Activated naive CD4-positive, alpha-beta T cell treated with anti-CD3 and anti-CD28 coated beads, Interleukin-2, amount 50 U/mL, for 24 hours (primary cell): ENCODE measurements at regions not wholly inside any gene's neighbourhood (a gene's known extent, or its start where the extent isn't known, plus 50 kb on each side); places are given as distances from the start of the nearest gene placed in this dataset.
"Not testable (repeated sequence)": the region's sequence is repeated elsewhere in the genome, so short reads cannot be mapped to it uniquely, and the experiment has no call there.

Source experiments
- H3K27ac Mint-ChIP-seq: one replicate; pipeline ENCODE4 v1.8.0; 2021; ENCODE audit warnings: mild to moderate bottlenecking, mixed read lengths
- H3K27me3 Mint-ChIP-seq: one replicate; pipeline ENCODE4 v1.8.0; 2021; ENCODE audit warnings: mixed read lengths
- H3K36me3 Mint-ChIP-seq: one replicate; pipeline ENCODE4 v1.8.0; 2021; ENCODE audit warnings: mixed read lengths
- H3K4me1 Mint-ChIP-seq: one replicate; pipeline ENCODE4 v1.8.0; 2021; ENCODE audit warnings: mixed read lengths
- H3K4me3 Mint-ChIP-seq: one replicate; pipeline ENCODE4 v1.8.0; 2021; ENCODE audit warnings: mild to moderate bottlenecking, mixed read lengths
- H3K9me3 Mint-ChIP-seq: one replicate; pipeline ENCODE4 v1.8.0; 2021; ENCODE audit warnings: mixed read lengths

- H3K27me3 Mint-ChIP-seq = no peaks in the 10 kb centered on the region
- H3K27ac Mint-ChIP-seq = no peak overlapping the region
- no peak overlapping the region for H3K4me3 Mint-ChIP-seq
- no peaks in the 10 kb centered on the region for H3K4me1 Mint-ChIP-seq
- no peaks in the 10 kb centered on the region for H3K36me3 Mint-ChIP-seq
- peaks cover 11% of the 10 kb centered on the region for H3K9me3 Mint-ChIP-seq
Observed at GRCh38 chr14:82963756-82964155, 1430.1 kb upstream of the SEL1L start.

DNA sequence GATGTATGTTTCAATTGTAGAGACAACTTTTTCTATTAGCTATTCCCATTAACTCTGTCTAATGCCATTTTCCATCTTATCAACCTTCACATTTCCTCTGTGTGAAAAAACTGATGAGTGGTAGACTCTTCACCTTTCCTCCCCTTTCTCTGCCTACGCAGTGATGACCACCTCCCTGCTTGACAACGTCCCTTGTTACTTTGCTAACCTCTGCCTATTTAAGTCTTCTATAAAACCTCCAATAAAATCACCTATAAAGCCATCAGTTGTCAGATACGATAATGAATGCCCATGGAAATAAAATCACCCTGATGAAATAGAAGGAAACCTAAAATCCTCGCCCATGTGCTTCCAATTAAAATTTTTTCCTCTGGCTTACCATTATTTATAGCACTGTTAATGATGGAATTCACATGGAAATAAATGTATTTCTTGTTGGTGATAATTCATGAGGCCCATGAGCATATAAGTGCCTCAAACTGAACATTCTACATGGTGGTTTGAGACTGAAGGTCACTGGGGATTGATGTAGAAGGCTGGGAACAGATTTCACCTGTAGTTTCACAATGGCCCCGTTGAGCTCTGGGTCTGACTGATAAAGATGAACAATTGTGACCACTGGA is 1454.0 kb upstream of the SEL1L start:
- Mint-ChIP-seq H3K27me3 (no peaks in the 10 kb centered on the region), H3K27ac (no peak overlapping the region), H3K36me3 (no peaks in the 10 kb centered on the region), H3K4me1 (no peaks in the 10 kb centered on the region), H3K4me3 (no peak overlapping the region), H3K9me3 (peaks cover 5% of the 10 kb centered on the region)

- not testable (repeated sequence) for H3K4me1 Mint-ChIP-seq, H3K27ac Mint-ChIP-seq, H3K9me3 Mint-ChIP-seq, H3K36me3 Mint-ChIP-seq, H3K27me3 Mint-ChIP-seq, H3K4me3 Mint-ChIP-seq
Observed at GRCh38 chr14:82994547-82994946, 1460.9 kb upstream of the SEL1L start.

- H3K27ac Mint-ChIP-seq = no peak overlapping the region
- no peaks in the 10 kb centered on the region for H3K9me3 Mint-ChIP-seq
- H3K36me3 Mint-ChIP-seq = no peaks in the 10 kb centered on the region
- H3K4me3 Mint-ChIP-seq = no peak overlapping the region
- no peaks in the 10 kb centered on the region for H3K27me3 Mint-ChIP-seq
- H3K4me1 Mint-ChIP-seq = no peaks in the 10 kb centered on the region
Observed at GRCh38 chr14:82999802-83000201, 1466.1 kb upstream of the SEL1L start.

DNA sequence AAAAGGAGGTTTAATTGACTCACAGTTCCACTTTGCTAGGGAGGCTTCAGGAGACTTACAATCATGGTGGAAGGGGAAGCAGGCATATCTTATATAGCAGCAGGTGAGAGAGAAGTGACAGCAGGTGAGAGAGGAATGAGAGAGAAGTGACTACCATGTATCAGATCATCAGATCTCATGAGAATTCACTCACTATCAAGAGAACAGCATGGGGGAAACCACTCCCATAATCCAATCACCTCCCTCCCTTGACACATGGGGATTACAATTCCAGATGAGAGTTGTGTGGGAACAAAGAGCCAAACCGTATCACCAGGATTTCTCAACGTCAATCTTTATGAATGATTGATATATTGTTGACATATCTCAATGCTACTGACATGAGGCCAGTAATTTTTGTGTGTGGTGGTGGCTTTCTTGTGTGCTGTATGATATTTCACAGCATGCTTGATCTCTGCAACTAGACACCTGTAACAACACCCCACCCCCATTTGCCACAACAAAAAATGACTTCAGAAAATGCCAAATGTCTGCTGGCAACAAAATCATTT is 1470.9 kb upstream of the SEL1L start:
- Mint-ChIP-seq H3K4me1 (no peaks in the 10 kb centered on the region), H3K36me3 (no peaks in the 10 kb centered on the region), H3K27me3 (no peaks in the 10 kb centered on the region), H3K9me3 (peaks cover 6% of the 10 kb centered on the region), H3K4me3 (no peak overlapping the region), H3K27ac (no peak overlapping the region)

DNA sequence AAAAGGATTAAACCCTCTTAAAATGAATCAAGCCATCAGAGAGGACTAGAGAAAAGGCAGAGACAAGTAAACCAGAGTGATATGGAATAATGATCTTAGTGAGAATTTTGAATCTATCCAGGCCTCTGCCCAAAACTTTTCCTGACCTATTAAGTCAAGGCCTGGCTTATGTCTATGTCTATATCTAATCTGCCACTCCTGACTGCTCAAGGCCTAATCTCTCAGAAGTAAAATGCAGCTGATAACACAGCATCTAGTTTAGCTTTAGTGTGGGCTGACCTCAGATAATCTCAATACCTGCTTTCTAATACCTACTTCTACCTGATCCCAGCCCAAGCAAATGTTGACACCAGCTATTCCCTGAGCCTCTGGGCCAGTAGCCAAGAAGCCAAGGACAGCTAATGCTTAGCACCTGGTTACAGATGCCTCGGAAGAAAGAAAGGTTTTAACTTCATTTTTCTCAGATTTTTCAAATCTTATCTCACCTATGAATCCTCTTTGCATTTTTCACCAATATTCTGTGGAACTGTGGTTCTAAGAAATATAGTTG is 1472.5 kb upstream of the SEL1L start:
- Mint-ChIP-seq H3K4me1 (no peaks in the 10 kb centered on the region), H3K27ac (no peak overlapping the region), H3K36me3 (no peaks in the 10 kb centered on the region), H3K4me3 (no peak overlapping the region), H3K27me3 (no peaks in the 10 kb centered on the region), H3K9me3 (peaks cover 6% of the 10 kb centered on the region)

GRCh38 chr14:83007052-83007451 is 1473.4 kb upstream of the SEL1L start:
- H3K27ac Mint-ChIP-seq, H3K4me1 Mint-ChIP-seq, H3K27me3 Mint-ChIP-seq, H3K9me3 Mint-ChIP-seq, H3K36me3 Mint-ChIP-seq, H3K4me3 Mint-ChIP-seq: not testable (repeated sequence)

DNA sequence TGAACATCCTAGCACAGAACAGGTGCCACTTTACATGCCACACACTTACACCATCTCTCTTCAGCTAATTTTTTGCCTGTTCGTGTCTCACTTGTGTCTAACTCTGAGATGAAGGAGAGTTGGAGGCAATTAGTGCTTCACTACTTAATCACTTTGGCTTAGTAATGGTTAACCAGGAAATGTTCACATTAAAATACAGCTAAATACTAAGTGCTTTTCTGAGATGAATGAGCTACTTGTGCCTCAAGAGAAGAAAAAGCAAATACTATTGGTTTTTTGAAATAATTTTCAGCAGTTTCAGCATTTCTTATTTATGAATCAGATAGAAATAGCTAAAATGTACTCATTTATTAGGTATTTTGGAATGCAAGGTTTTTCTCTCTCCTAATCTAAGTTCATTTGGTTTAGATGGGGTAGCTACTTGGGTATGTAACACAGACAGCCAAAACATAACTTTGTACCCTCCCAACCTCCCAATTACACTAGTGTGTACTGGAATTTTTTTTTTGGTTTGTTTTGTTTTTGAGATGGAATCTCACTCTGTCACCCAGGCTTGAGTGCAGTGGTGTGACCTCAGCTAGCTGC is 1474.1 kb upstream of the SEL1L start:
- H3K36me3 Mint-ChIP-seq = no peaks in the 10 kb centered on the region
- H3K4me3 Mint-ChIP-seq = no peak overlapping the region
- H3K9me3 Mint-ChIP-seq = peaks cover 6% of the 10 kb centered on the region
- no peak overlapping the region for H3K27ac Mint-ChIP-seq
- H3K27me3 Mint-ChIP-seq = no peaks in the 10 kb centered on the region
- H3K4me1 Mint-ChIP-seq = no peaks in the 10 kb centered on the region

GRCh38 chr14:83017296-83017695 is 1483.6 kb upstream of the SEL1L start:
- no peaks in the 10 kb centered on the region for H3K27me3 Mint-ChIP-seq
- no peaks in the 10 kb centered on the region for H3K4me1 Mint-ChIP-seq
- no peaks in the 10 kb centered on the region for H3K36me3 Mint-ChIP-seq
- H3K27ac Mint-ChIP-seq = no peak overlapping the region
- no peak overlapping the region for H3K4me3 Mint-ChIP-seq
- H3K9me3 Mint-ChIP-seq = peaks cover 26% of the 10 kb centered on the region

DNA sequence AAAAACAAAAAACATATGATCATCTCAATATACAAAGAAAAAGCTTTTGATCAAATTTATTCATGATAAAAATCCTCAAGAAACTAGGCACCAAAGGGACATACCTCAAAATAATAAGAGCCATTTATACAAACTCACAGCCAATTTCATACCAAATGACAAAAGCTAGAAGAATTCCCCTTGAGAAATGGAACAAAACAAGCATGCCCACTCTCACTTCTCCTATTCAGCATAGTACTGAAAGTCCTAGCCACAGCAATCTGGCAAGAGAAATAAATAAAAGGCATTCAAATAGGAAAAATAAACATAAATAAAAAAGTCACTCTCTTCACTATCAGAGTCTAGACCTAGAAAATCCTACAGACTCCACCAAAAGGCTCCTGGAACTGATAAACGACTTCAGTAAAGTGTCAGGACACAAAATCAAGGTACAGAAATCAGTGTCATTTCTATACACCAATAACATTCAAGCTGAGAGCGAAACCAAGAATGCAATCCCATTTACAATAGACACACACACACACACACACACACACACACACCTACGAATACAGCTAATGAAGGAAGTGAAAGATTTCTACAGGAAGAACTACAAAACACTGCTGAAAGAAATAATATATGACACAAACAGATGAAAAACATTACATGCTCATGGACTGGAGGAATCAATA is 1486.2 kb upstream of the SEL1L start:
- Mint-ChIP-seq H3K36me3 (no peaks in the 10 kb centered on the region), H3K9me3 (peaks cover 15% of the 10 kb centered on the region)

DNA sequence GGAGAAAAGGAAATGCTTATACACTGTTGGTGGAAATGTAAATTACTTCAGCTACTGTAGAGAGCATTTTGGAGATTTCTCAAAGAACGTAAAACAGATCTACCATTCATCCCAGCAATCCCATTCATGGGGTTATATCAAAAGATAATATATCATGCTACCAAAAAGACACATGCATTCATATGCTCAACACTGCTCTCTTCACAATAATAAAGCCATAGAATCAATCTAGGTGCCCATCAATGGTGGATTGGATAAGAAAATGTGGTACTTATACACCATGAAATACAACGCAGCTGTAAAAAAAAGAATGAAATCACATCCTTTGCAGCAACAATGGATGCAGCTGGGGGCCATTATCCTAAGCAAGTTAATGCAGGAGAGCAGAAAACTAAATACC is 1487.7 kb upstream of the SEL1L start:
- Mint-ChIP-seq H3K27me3 (no peaks in the 10 kb centered on the region), H3K4me1 (no peaks in the 10 kb centered on the region), H3K27ac (no peak overlapping the region), H3K36me3 (peaks cover 1% of the 10 kb centered on the region), H3K9me3 (peaks cover 19% of the 10 kb centered on the region), H3K4me3 (no peak overlapping the region)

More for the DNA sequence above, 1486.2 kb upstream of the SEL1L start:
- Mint-ChIP-seq H3K27ac (no peak overlapping the region), H3K27me3 (no peaks in the 10 kb centered on the region), H3K4me1 (no peaks in the 10 kb centered on the region), H3K4me3 (no peak overlapping the region)

DNA sequence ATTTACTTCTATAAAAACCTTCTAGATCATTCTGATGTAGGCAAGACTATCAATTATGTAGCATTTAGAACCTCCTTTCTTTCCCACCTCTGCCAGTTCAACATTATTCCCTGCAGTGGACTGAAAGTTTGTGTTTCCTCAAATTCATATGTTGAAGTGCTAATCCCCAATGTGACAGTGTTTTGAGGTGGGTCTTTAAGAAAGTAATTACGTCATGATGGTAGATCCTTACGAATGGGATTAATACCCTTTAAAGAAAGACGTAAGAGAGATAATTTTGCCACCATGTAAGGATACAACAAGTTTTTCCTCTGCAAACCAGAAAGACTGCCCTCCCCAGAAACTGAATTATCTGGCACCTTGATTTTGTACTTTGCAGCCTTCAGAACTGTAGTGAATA is 1489.7 kb upstream of the SEL1L start:
- H3K4me1 Mint-ChIP-seq = no peaks in the 10 kb centered on the region

DNA sequence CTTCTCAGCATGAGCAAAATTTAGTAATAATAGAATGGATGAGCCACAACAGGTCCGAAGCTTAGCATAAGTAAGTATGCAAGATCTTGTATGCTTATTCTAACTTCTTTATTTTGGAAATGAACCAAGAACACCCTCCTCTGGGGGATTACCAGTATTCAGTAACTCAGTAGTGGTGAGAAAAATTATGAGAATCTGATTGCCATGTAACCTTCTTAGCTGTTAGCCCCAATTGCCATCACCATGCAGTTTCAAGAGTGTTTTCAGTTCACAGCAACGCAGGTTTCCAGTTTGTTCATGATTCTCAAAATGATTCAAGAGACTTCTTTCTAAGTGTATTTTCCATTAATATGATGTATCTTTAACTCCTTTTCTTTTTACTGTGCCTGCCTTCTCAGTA is 1507.6 kb upstream of the SEL1L start:
- Mint-ChIP-seq H3K36me3 (no peaks in the 10 kb centered on the region), H3K4me1 (no peaks in the 10 kb centered on the region), H3K27ac (no peak overlapping the region), H3K9me3 (no peaks in the 10 kb centered on the region), H3K27me3 (no peaks in the 10 kb centered on the region), H3K4me3 (no peak overlapping the region)

More for the DNA sequence above, 1489.7 kb upstream of the SEL1L start:
- Mint-ChIP-seq H3K27me3 (no peaks in the 10 kb centered on the region), H3K36me3 (peaks cover 1% of the 10 kb centered on the region), H3K4me3 (no peak overlapping the region), H3K27ac (no peak overlapping the region), H3K9me3 (peaks cover 19% of the 10 kb centered on the region)

DNA sequence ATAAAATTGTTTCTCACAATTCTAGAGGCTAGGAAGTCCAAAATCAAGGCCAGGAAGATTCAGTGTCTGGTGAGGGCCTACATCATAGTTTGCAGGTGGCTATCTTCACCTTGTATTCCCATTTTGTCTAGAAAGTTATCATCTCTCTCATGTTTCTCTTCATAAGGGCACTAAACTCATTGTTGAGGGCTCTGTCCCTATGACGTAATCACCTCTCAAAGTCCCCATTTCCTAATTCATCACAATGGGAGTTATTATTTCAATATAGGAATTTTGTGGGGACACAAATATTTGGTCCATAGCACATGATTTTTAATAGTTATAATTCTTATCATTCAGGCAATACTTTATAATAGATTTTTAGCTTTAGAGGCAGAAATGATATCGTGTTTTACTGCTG is 1509.2 kb upstream of the SEL1L start:
- Mint-ChIP-seq H3K4me1 (no peaks in the 10 kb centered on the region), H3K9me3 (no peaks in the 10 kb centered on the region)

DNA sequence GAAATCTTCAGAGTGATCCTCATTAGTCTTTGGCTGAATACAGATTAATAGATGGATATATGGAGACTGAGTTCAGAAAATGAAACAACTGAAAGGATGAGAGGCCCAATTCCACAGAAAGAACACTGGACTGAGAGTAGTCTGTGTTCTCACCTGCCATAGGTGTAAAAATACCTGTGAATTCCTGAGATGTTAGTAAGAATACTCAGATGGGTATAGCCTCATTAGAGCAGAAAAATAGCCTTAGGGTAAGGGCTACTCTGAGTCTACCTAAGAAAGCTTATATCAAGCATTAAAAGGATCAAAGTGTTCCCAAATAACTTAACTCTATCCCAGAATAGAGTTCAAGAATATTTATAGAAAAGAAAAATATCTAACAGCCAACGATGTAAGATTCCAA is 1510.3 kb upstream of the SEL1L start:
- Mint-ChIP-seq H3K4me3 (no peak overlapping the region), H3K9me3 (no peaks in the 10 kb centered on the region), H3K36me3 (no peaks in the 10 kb centered on the region), H3K27me3 (no peaks in the 10 kb centered on the region), H3K27ac (no peak overlapping the region), H3K4me1 (no peaks in the 10 kb centered on the region)

More for the DNA sequence above, 1509.2 kb upstream of the SEL1L start:
- no peak overlapping the region for H3K4me3 Mint-ChIP-seq
- H3K27me3 Mint-ChIP-seq = no peaks in the 10 kb centered on the region
- H3K36me3 Mint-ChIP-seq = no peaks in the 10 kb centered on the region
- no peak overlapping the region for H3K27ac Mint-ChIP-seq
